K562 (cell line): ENCODE measurements at regions not wholly inside any gene's neighbourhood (a gene's known extent, or its start where the extent isn't known, plus 50 kb on each side); places are given as distances from the start of the nearest gene placed in this dataset.

Source experiments
- ATAC-seq: fragments of 200-7000 bp; cut with Tn5 transposase; 3 replicates; pipeline ENCODE4 v1.9.1; 2020; ENCODE audit warnings: moderate library complexity
- BruUV-seq: library from RNA; stranded (reverse); fragments of 400-500 nt; replicated peaks from 2 replicates; lab custom pipeline; 2021; lab: Mats Ljungman, UMichigan
- CTCF ChIA-PET: fragments of 300-600 bp; formaldehyde crosslinking; extraction: SDS; loops from one replicate; lab custom pipeline; 2021; ENCODE audit warnings: low intra/inter-chr PET ratio; lab: Yijun Ruan, JAX
- POLR2A ChIA-PET: fragments of 300-600, 350-650 bp; sonication (Branson Sonifier 250); formaldehyde crosslinking; extraction: SDS; loops from one replicate; lab custom pipeline; 2021; ENCODE audit warnings: antibody characterized with exemption, inconsistent platforms; lab: Yijun Ruan, JAX
- DNase-seq, 4 experiments: peaks; one replicate each; pipeline versions ENCODE4 v3.0.0 to v3.0.0-alpha.2; 2011 to 2018; ENCODE audit warnings: low spot score in 3 of 4, mixed read lengths in 3 of 4; ENCODE audit errors: extremely low read depth in 1 of 4
- FAIRE-seq: peaks from 2 replicates; lab custom pipeline; 2011; peaks lifted over from hg19 to GRCh38; lab: Jason Lieb, UNC
- H2AFZ ChIP-seq: 2 replicates; pipeline ENCODE4 v1.6.0; 2011; ENCODE audit warnings: low read depth, low read length, control low read depth, inconsistent platforms
- H3K27ac ChIP-seq: fragments of 200-600 bp; 3 replicates; pipeline ENCODE4 v1.8.0; 2011; ENCODE audit warnings: low read depth, mild to moderate bottlenecking, control low read depth, inconsistent platforms, low read length, moderate library complexity, mixed read lengths; ENCODE audit errors: extremely low read depth
- H3K27me3 ChIP-seq, 2 experiments: fragments of 300-600 bp in 1 of 2; 2 replicates in 1 of 2; 3 replicates in 1 of 2; pipeline versions ENCODE4 v1.6.0 to v1.8.0; 2011; ENCODE audit warnings: inconsistent platforms in 2 of 2, low read length in 2 of 2, mild to moderate bottlenecking in 1 of 2, mixed read lengths in 1 of 2, moderate library complexity in 1 of 2; ENCODE audit not compliant: control insufficient read depth in 2 of 2, insufficient read depth in 2 of 2
- H3K36me3 ChIP-seq: fragments of 300-600 bp; 3 replicates; pipeline ENCODE4 v1.8.0; 2011; ENCODE audit warnings: mild to moderate bottlenecking, low read length, inconsistent platforms; ENCODE audit not compliant: control insufficient read depth, insufficient read depth
- H3K4me1 ChIP-seq, 2 experiments: fragments of 200-600 bp in 1 of 2; replicated peaks in 1 of 2; 2 replicates in 1 of 2; 3 replicates in 1 of 2; pipeline versions ENCODE4 v1.5.1 to v1.8.0; 2011; ENCODE audit warnings: inconsistent platforms in 2 of 2, low read length in 2 of 2, mild to moderate bottlenecking in 1 of 2, mixed read lengths in 1 of 2, moderate library complexity in 1 of 2; ENCODE audit not compliant: control insufficient read depth in 2 of 2, insufficient read depth in 2 of 2
- H3K4me2 ChIP-seq: 2 replicates; pipeline ENCODE4 v1.6.1; 2011; ENCODE audit warnings: low read length, control low read depth, inconsistent platforms, mixed read lengths; ENCODE audit not compliant: insufficient read depth
- H3K4me3 ChIP-seq: fragments of 200-600 bp; sonication (generic), shearing (Covaris generic); 2 replicates; pipeline ENCODE4 v1.5.1; 2016; ENCODE audit warnings: control low read depth, inconsistent platforms
- H3K79me2 ChIP-seq: fragments of 200-600 bp; 3 replicates; pipeline ENCODE4 v1.8.0; 2011; ENCODE audit warnings: low read length, inconsistent platforms; ENCODE audit not compliant: control insufficient read depth, insufficient read depth
- H3K9ac ChIP-seq, 2 experiments: 2 replicates each; pipeline versions ENCODE4 v1.6.0 to v1.6.1; 2011; ENCODE audit warnings: low read depth in 2 of 2, low read length in 2 of 2, control low read depth in 1 of 2, inconsistent platforms in 1 of 2, mild to moderate bottlenecking in 1 of 2, mixed read lengths in 1 of 2; ENCODE audit not compliant: insufficient read depth in 1 of 2
- H3K9me1 ChIP-seq: one replicate; pipeline ENCODE4 v1.6.0; 2011; ENCODE audit warnings: inconsistent platforms, mild to moderate bottlenecking, low read length, moderate library complexity; ENCODE audit not compliant: control insufficient read depth, insufficient read depth
- H3K9me3 ChIP-seq: replicated peaks from 2 replicates; pipeline ENCODE4 v1.5.1; 2011; ENCODE audit warnings: low read depth, low read length, inconsistent platforms; ENCODE audit not compliant: control insufficient read depth, insufficient read depth
- H4K20me1 ChIP-seq: replicated peaks from 2 replicates; pipeline ENCODE4 v1.6.1; 2011; ENCODE audit warnings: low read length, inconsistent platforms, mixed read lengths; ENCODE audit not compliant: control insufficient read depth, insufficient read depth
- BRD4 ChIP-seq: fragments of 200-600 bp; sonication (generic); IDR thresholded peaks from 2 replicates; pipeline ENCODE4 v1.6.1; 2017; ENCODE audit warnings: inconsistent platforms
- CAMTA2 ChIP-seq: fragments of 250-450 bp; sonication (Bioruptor Pico); conservative IDR thresholded peaks from 2 replicates; pipeline ENCODE4 v1.5.1; 2022
- GABPB1 ChIP-seq: sonication (generic); formaldehyde crosslinking; IDR thresholded peaks from 2 replicates; pipeline ENCODE4 v1.8.0; 2022; ENCODE audit warnings: mild to moderate bottlenecking, missing genetic modification reagents
- GABPB2 ChIP-seq: fragments of 250-450 bp; sonication (Bioruptor Pico); conservative IDR thresholded peaks from 2 replicates; pipeline ENCODE4 v1.5.1; 2021; ENCODE audit warnings: mild to moderate bottlenecking
- HNRNPK ChIP-seq: fragments of 200-400 bp; formaldehyde crosslinking; IDR thresholded peaks from one replicate; pipeline ENCODE4 v1.6.1; 2018; ENCODE audit warnings: mild to moderate bottlenecking, low read depth, low read length; ENCODE audit not compliant: poor library complexity, severe bottlenecking
- RNF219 ChIP-seq: fragments of 250-450 bp; sonication (Bioruptor Pico); IDR thresholded peaks from 2 replicates; pipeline ENCODE4 v1.5.0; 2022; ENCODE audit warnings: mild to moderate bottlenecking
- SIX5 ChIP-seq, 2 experiments: IDR thresholded peaks; 2 replicates each; pipeline ENCODE4 v1.6.1; 2011; ENCODE audit warnings: low read length in 2 of 2, borderline replicate concordance in 1 of 2, low read depth in 1 of 2, mild to moderate bottlenecking in 1 of 2, moderate library complexity in 1 of 2; ENCODE audit not compliant: insufficient read depth in 1 of 2
- TAF1 ChIP-seq: IDR thresholded peaks from 2 replicates; pipeline ENCODE4 v1.6.1; 2011; ENCODE audit warnings: mild to moderate bottlenecking, low read length, moderate library complexity; ENCODE audit not compliant: insufficient read depth, control insufficient read depth, severe bottlenecking; ENCODE audit errors: extremely low read depth
- ZFP91 ChIP-seq: sonication (generic); formaldehyde crosslinking; IDR thresholded peaks from 2 replicates; pipeline ENCODE4 v1.8.0; 2022; ENCODE audit warnings: mild to moderate bottlenecking, missing genetic modification reagents
- ZFX ChIP-seq: sonication (generic); formaldehyde crosslinking; IDR thresholded peaks from 2 replicates; pipeline ENCODE4 v1.8.0; 2022; ENCODE audit warnings: mild to moderate bottlenecking, missing genetic modification reagents, moderate library complexity
- ZNF407 ChIP-seq: fragments of 450-650 bp; IDR thresholded peaks from 2 replicates; pipeline ENCODE4 v1.6.1; 2016; ENCODE audit warnings: low read depth
- ZNF778 ChIP-seq: fragments of 450-650 bp; formaldehyde crosslinking; IDR thresholded peaks from 2 replicates; pipeline ENCODE4 v1.4.0; 2020; ENCODE audit warnings: mild to moderate bottlenecking, moderate library complexity
- in situ Hi-C: fragments of 300-500 bp; cut with MboI; formaldehyde crosslinking; loops from 4 replicates; pipeline ENCODE4 v1.15.0; 2018; ENCODE audit warnings: inconsistent platforms, mixed read lengths
- intact Hi-C: fragments of 100-400 bp; cut with micrococcal nuclease; formaldehyde crosslinking; loops from 2 replicates; pipeline ENCODE4 v1.14.2; 2022

GRCh38 chr4:126238013-126238412, 923.3 kb downstream of the FAT4 start:
- no peaks in the 10 kb centered on the region for H3K4me1 ChIP-seq
- FAIRE-seq (no peak), ATAC-seq (no peak), DNase-seq (no peak)
- H2AFZ ChIP-seq, result no peak overlapping the region
- in situ Hi-C loops, result no loop called here
- H3K36me3 ChIP-seq, result no peaks in the 10 kb centered on the region
- intact Hi-C loops, result no loop called here
- H3K4me2 ChIP-seq, result no peak overlapping the region
- no TSS peak for BruUV-seq
- H3K27ac ChIP-seq, result no peak overlapping the region
- no peaks in the 10 kb centered on the region for H3K79me2 ChIP-seq
- H3K9me1 ChIP-seq, result no peaks in the 10 kb centered on the region
- CTCF ChIA-PET, result no interaction called here
- H4K20me1 ChIP-seq, result no peaks in the 10 kb centered on the region
- H3K27me3 ChIP-seq, result no peaks in the 10 kb centered on the region
- H3K9ac ChIP-seq, result no peak overlapping the region
- no peak overlapping the region for H3K4me3 ChIP-seq
- H3K9me3 ChIP-seq, result no peaks in the 10 kb centered on the region
- POLR2A ChIA-PET, result no interaction called here
- TF ChIP-seq RNF219 (CRISPR knock-in tag) (no peak), HNRNPK (no peak), CAMTA2 (CRISPR knock-in tag) (no peak), TAF1 (no peak), ZFP91 (CRISPR knock-in tag) (no peak), ZNF407 (no peak), GABPB1 (CRISPR knock-in tag) (no peak), SIX5 (IDR thresholded peaks at IDR 0.05; ENCODE audit: borderline replicate concordance in 1 of 2, insufficient read depth in 1 of 2, low read depth in 1 of 2, low read length in 2 of 2) (no peak), ZNF778 (no peak), ZFX (CRISPR knock-in tag) (no peak), GABPB2 (CRISPR knock-in tag) (no peak), BRD4 (no peak)
